Fibroblast of mammary gland (primary cell): ENCODE measurements at regions not wholly inside any gene's neighbourhood (a gene's known extent, or its start where the extent isn't known, plus 50 kb on each side); places are given as distances from the start of the nearest gene placed in this dataset.

Experiments used
- DNase-seq: peaks from one replicate; pipeline ENCODE4 v3.0.0-alpha.2; 2010; ENCODE audit warnings: low read depth
- H3K4me3 ChIP-seq: 2 replicates; pipeline ENCODE4 v1.5.1; 2011; ENCODE audit warnings: low read depth, mild to moderate bottlenecking, low read length, moderate library complexity; ENCODE audit not compliant: control insufficient read depth
- CTCF ChIP-seq: conservative IDR thresholded peaks from 2 replicates; pipeline ENCODE4 v1.5.1; 2011; ENCODE audit warnings: low read depth, low read length, inconsistent platforms; ENCODE audit not compliant: control insufficient read depth, insufficient read depth

GRCh38 chr4:166655705-166656104 lies 578.6 kb downstream of the SPOCK3 start:
- H3K4me3 ChIP-seq = no peak overlapping the region
- no peak for TF ChIP-seq CTCF
- no peak for DNase-seq

DNA sequence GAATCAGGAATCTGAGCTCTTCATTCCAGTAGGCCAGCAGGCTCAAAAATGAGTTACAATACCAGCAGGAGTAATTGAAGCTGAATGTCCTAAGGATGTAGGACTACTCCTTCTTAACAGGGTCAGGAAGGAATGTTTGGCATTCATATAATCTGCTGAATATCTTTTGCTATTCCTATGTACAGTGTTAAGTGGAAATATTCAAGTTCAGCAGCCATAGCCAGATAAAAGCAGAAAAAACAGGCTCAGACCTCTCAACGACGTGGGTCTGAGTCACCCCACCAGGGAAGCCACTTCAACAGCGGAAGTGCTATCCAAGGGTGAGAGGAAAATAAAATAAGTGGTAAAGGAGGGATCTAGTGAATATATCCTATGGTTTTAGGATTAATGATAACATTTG lies 577.0 kb downstream of the SPOCK3 start:
- DNase-seq = no peak
- H3K4me3 ChIP-seq = no peak overlapping the region
- TF ChIP-seq CTCF = no peak

DNA sequence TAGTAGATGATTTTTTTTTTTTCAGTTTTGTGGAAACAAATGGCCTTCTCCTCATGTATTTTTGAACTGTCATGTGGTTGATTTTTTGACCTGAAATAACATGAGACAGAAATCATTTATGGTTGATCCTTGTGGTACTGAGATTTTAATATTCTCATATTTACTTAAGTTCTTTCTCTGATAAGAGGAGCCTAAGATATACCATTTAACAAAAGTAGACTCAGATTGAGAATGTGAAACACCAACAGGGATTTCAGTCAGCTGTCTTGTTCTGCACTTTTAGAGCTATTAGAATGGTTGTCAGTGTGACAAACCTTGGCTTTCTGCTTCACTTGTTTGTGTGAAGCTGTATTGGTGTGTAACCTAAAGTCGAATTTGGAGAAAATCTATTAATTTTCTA lies 575.7 kb downstream of the SPOCK3 start:
- no peak for DNase-seq
- TF ChIP-seq CTCF = no peak
- no peak overlapping the region for H3K4me3 ChIP-seq

DNA sequence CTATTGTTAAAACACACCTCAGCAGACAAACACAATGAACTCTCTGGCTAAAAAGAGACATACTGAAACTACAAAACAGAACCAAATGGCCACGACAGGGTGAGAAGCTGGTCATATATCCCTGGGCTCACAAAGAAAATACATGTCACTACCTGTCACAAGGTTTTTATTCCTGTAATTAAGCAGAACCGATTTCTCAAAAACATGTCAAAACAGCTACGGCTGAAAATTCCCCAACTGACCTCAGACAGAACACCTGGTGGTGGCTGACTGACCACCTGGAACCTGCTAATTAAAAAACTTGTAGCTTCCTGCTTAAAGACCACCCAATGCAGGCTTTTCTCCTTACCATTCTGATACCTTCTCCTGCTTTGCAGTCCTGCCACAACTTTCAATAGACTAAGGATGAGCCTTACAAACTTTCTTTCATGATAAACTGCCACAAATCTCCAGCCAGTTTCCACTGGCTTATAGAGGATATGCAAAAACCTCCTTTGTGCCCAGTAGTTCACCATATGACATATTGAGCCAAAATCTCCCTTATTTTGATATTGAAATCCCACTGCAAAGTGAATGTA lies 571.9 kb downstream of the SPOCK3 start:
- TF ChIP-seq CTCF = no peak
- no peak for DNase-seq
- H3K4me3 ChIP-seq = no peak overlapping the region

DNA sequence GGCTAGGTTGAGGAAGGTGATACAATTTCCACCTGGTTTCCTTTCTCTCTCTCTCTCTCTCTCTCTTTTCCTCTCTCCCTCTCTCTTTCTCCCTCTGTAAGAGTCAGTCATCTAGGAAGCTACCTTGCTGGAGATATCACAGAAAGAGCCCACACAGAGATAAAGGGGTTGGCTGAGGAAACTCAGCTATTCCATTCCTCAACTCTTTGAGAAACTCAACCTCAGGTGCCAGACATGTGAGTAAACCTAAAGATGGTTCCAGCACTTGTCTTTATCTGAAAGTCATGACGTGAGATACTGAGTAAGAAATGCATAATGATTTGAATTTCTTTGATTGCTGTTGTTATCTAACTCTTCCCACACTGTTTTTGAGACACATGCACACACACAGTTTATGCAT lies 564.0 kb downstream of the SPOCK3 start:
- no peak overlapping the region for H3K4me3 ChIP-seq
- no peak for TF ChIP-seq CTCF
- DNase-seq = no peak

DNA sequence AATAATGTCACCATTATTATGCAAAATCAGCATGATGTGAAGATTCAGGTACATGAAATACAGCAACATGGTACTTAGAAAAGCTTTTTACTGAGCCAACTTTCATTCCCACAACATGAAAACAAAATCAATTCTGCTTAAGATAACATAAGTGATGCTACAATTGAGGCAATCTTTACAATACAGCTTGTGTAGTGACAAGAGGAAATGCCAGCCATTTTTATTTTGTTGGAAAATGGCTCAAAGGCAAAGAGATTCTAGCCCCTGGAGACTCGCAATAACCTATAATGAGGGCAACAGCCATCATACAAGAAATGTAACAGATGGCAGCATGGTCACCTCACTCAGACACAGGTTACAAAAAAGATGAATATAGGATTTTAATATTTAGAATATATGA lies 560.4 kb downstream of the SPOCK3 start:
- DNase-seq = no peak
- TF ChIP-seq CTCF = no peak
- no peak overlapping the region for H3K4me3 ChIP-seq

GRCh38 chr4:166675411-166675810 lies 558.9 kb downstream of the SPOCK3 start:
- TF ChIP-seq CTCF = no peak
- DNase-seq = peak; percentile 23
- H3K4me3 ChIP-seq = no peak overlapping the region
